SK-N-SH (cell line): ENCODE measurements at regions not wholly inside any gene's neighbourhood (a gene's known extent, or its start where the extent isn't known, plus 50 kb on each side); places are given as distances from the start of the nearest gene placed in this dataset.

Experiments
- CTCF ChIA-PET: fragments of 300-600, 350-600 bp; formaldehyde crosslinking; extraction: SDS; loops from one replicate; lab custom pipeline; 2021; lab: Yijun Ruan, JAX
- POLR2A ChIA-PET: fragments of 350-600 bp; sonication (Branson Sonifier 250); formaldehyde crosslinking; extraction: SDS; loops from one replicate; lab custom pipeline; 2020; ENCODE audit warnings: antibody characterized with exemption, inconsistent platforms; lab: Yijun Ruan, JAX
- DNase-seq: peaks from one replicate; pipeline ENCODE4 v3.0.0; 2012
- H2AFZ ChIP-seq: fragments of 200-600 bp; sonication (generic); 2 replicates; pipeline ENCODE4 v1.8.1; 2016; ENCODE audit warnings: antibody characterized with exemption, mild to moderate bottlenecking, low read depth
- H3F3A ChIP-seq: fragments of 200-600 bp; sonication (generic); replicated peaks from 2 replicates; pipeline ENCODE3; 2016; ENCODE audit warnings: antibody characterized with exemption, mild to moderate bottlenecking; ENCODE audit not compliant: insufficient read depth
- H3K27ac ChIP-seq, 2 experiments: fragments of 200-500 bp in 1 of 2; fragments of 200-600 bp in 1 of 2; sonication (Bioruptor generic) in 1 of 2; sonication (generic), shearing (Covaris generic) in 1 of 2; 2 replicates each; pipeline versions ENCODE4 v1.5.1 to v1.6.1; 2014 to 2016; ENCODE audit warnings: low read depth in 2 of 2, inconsistent platforms in 1 of 2, low read length in 1 of 2, mild to moderate bottlenecking in 1 of 2, mixed read lengths in 1 of 2
- H3K27me3 ChIP-seq: fragments of 200-600 bp; sonication (generic), shearing (Covaris generic); 2 replicates; pipeline ENCODE4 v1.6.1; 2016; ENCODE audit warnings: mixed run types; ENCODE audit not compliant: insufficient read depth
- H3K36me3 ChIP-seq, 2 experiments: fragments of 200-500 bp in 1 of 2; fragments of 200-600 bp in 1 of 2; sonication (Bioruptor generic) in 1 of 2; sonication (generic) in 1 of 2; replicated peaks in 1 of 2; 2 replicates each; pipeline versions ENCODE3 to v1.5.1; 2014 to 2016; ENCODE audit warnings: low read length in 1 of 2, mild to moderate bottlenecking in 1 of 2; ENCODE audit not compliant: insufficient read depth in 2 of 2, control insufficient read depth in 1 of 2
- H3K4me1 ChIP-seq, 2 experiments: fragments of 200-500 bp in 1 of 2; fragments of 200-600 bp in 1 of 2; sonication (Bioruptor generic) in 1 of 2; sonication (generic), shearing (Covaris generic) in 1 of 2; 2 replicates each; pipeline versions ENCODE4 v1.5.1 to v1.6.1; 2014 to 2016; ENCODE audit warnings: low read depth in 1 of 2, low read length in 1 of 2, mixed run types in 1 of 2; ENCODE audit not compliant: insufficient read depth in 2 of 2, control insufficient read depth in 1 of 2
- H3K4me2 ChIP-seq: fragments of 200-600 bp; sonication (generic), shearing (Covaris generic); 2 replicates; pipeline ENCODE4 v1.6.1; 2017; ENCODE audit warnings: mixed run types
- H3K4me3 ChIP-seq, 2 experiments: fragments of 200-500 bp in 1 of 2; fragments of 200-600 bp in 1 of 2; sonication (Bioruptor generic) in 1 of 2; sonication (generic), shearing (Covaris generic) in 1 of 2; 2 replicates each; pipeline versions ENCODE4 v1.5.1 to v1.8.1; 2014 to 2016; ENCODE audit warnings: low read depth in 2 of 2, inconsistent platforms in 1 of 2, low read length in 1 of 2, mild to moderate bottlenecking in 1 of 2, mixed read lengths in 1 of 2, moderate library complexity in 1 of 2
- H3K79me2 ChIP-seq: fragments of 200-600 bp; sonication (generic); 2 replicates; pipeline ENCODE4 v1.8.1; 2017; ENCODE audit warnings: mild to moderate bottlenecking; ENCODE audit not compliant: insufficient read depth
- H3K9ac ChIP-seq: fragments of 200-600 bp; sonication (generic); 2 replicates; pipeline ENCODE4 v1.6.1; 2017; ENCODE audit warnings: mixed run types
- H3K9me2 ChIP-seq: fragments of 200-600 bp; sonication (generic); 2 replicates; pipeline ENCODE4 v1.6.1; 2017; ENCODE audit warnings: mixed run types
- H3K9me3 ChIP-seq: fragments of 200-600 bp; sonication (generic); 2 replicates; pipeline ENCODE4 v1.6.1; 2017; ENCODE audit warnings: mixed run types, mild to moderate bottlenecking, moderate library complexity
- H4K20me1 ChIP-seq: fragments of 200-600 bp; sonication (generic); 2 replicates; pipeline ENCODE4 v1.6.1; 2017; ENCODE audit warnings: mild to moderate bottlenecking, mixed run types; ENCODE audit not compliant: insufficient read depth
- CTCF ChIP-seq: fragments of 200-600 bp; sonication (generic); IDR thresholded peaks from 2 replicates; pipeline ENCODE4 v1.6.1; 2017; ENCODE audit warnings: antibody characterized with exemption, mild to moderate bottlenecking, moderate library complexity
- EP300 ChIP-seq, 2 experiments: IDR thresholded peaks; 2 replicates each; pipeline versions ENCODE4 v1.4.0 to v1.6.1; 2012; ENCODE audit warnings: borderline replicate concordance in 1 of 2, low read depth in 1 of 2, low read length in 1 of 2
- FOSL2 ChIP-seq: IDR thresholded peaks from 2 replicates; pipeline ENCODE4 v1.4.0; 2012; ENCODE audit warnings: low read depth, mild to moderate bottlenecking, moderate library complexity, borderline replicate concordance
- FOXM1 ChIP-seq: IDR thresholded peaks from 2 replicates; pipeline ENCODE4 v1.4.0; 2012; ENCODE audit warnings: low read depth, mild to moderate bottlenecking
- JUND ChIP-seq: IDR thresholded peaks from 2 replicates; pipeline ENCODE4 v1.4.0; 2012
- NRF1 ChIP-seq: IDR thresholded peaks from 2 replicates; pipeline ENCODE4 v1.6.1; 2012; ENCODE audit warnings: low read depth, mild to moderate bottlenecking, low read length
- PBX3 ChIP-seq: IDR thresholded peaks from 2 replicates; pipeline ENCODE4; 2012
- TCF12 ChIP-seq: IDR thresholded peaks from 2 replicates; pipeline ENCODE4 v1.4.0; 2012
- USF1 ChIP-seq: IDR thresholded peaks from 2 replicates; pipeline ENCODE4 v1.4.0; 2012; ENCODE audit warnings: low read depth, borderline replicate concordance
- USF2 ChIP-seq: fragments of 150-350 bp; IDR thresholded peaks from 2 replicates; pipeline ENCODE4 v1.6.1; 2017; ENCODE audit warnings: antibody characterized with exemption, low read length, low read depth, borderline replicate concordance
- ZBTB33 ChIP-seq: IDR thresholded peaks from 2 replicates; pipeline ENCODE4 v1.4.0; 2012; ENCODE audit warnings: low read depth, borderline replicate concordance
- WGBS: methylation state at CpG from one replicate; pipeline ENCODE4 v1.1.6; 2017; ENCODE audit warnings: low lambda C conversion rate; 5-methylcytosine and 5-hydroxymethylcytosine counted together

- no peak for TF ChIP-seq USF1
These were observed 84.6 kb upstream of the FSTL4 start (continued) for GRCh38 chr5:133696782-133697507.

- Histone ChIP-seq H2AFZ (no peak overlapping the region), H3K9me2 (no peaks in the 10 kb centered on the region), H4K20me1 (no peaks in the 10 kb centered on the region), H3K9ac (no peak overlapping the region), H3K27me3 (no peaks in the 10 kb centered on the region; the same call in 1 of the 2 replicates), H3K79me2 (no peaks in the 10 kb centered on the region), H3K27ac (no peak overlapping the region), H3K4me1 (peaks cover 0 to 12% of the 10 kb centered on the region in 2 experiments; a peak in 1 of 4 replicates), H3K4me2 (no peak overlapping the region)
- ChIA-PET CTCF (interaction anchor here (1.0 to 3.2 kb wide), 4 partner anchors 84 to 275 kb away, joined by 3 to 13 read pairs (median 4); partner anchors contain the start of gene FSTL4), POLR2A (no interaction called here)
- 39% methylated on average over 10 of the region's 10 CpGs for WGBS
- TF ChIP-seq JUND (no peak), NRF1 (no peak), FOSL2 (no peak), EP300 (IDR thresholded peaks at IDR 0.05; ENCODE audit: borderline replicate concordance in 1 of 2, low read depth in 1 of 2, low read length in 1 of 2) (no peak), ZBTB33 (no peak), USF2 (no peak), CTCF (no peak), FOXM1 (no peak), TCF12 (no peak), PBX3 (no peak)
- TF ChIP-seq, all 33 proteins: peak for 0
- H3K9me3 ChIP-seq = no peaks in the 10 kb centered on the region
- no peaks in the 10 kb centered on the region for H3K36me3 ChIP-seq
- H3K4me3 ChIP-seq = no peak overlapping the region
- no peaks in the 10 kb centered on the region for H3F3A ChIP-seq
- no peak for DNase-seq
These were observed 83.8 kb upstream of the FSTL4 start for GRCh38 chr5:133696006-133696584.
